ENCODE measurements at regions not wholly inside any gene's neighbourhood (a gene's known extent, or its start where the extent isn't known, plus 50 kb on each side); places are given as distances from the start of the nearest gene placed in this dataset.

GRCh38 chr2:195238826-195239225 lies 418.2 kb upstream of the SLC39A10 start:
- TF ChIP-seq CTCF (IDR thresholded peaks at IDR 0.05; ENCODE audit: poor library complexity) (no peak), EZH2 (IDR thresholded peaks at IDR 0.05; ENCODE audit: borderline replicate concordance) (no peak)

Data from hepatocyte (in vitro differentiated cells).